Smooth muscle cell (in vitro differentiated cells): ENCODE measurements at regions not wholly inside any gene's neighbourhood (a gene's known extent, or its start where the extent isn't known, plus 50 kb on each side); places are given as distances from the start of the nearest gene placed in this dataset.

Experiments used
- DNase-seq: peaks from one replicate; lab custom pipeline; 2025; ENCODE audit not compliant: unreplicated experiment; lab: John Stamatoyannopoulos, UW
- H2AFZ ChIP-seq: fragments of 200-600 bp; sonication (generic); 2 replicates; pipeline ENCODE4 v1.6.0; 2016; ENCODE audit warnings: antibody characterized with exemption, low read depth, mild to moderate bottlenecking
- H3F3A ChIP-seq: fragments of 200-600 bp; sonication (generic); 2 replicates; pipeline ENCODE4 v1.6.0; 2017; ENCODE audit warnings: antibody characterized with exemption, low read depth
- H3K27ac ChIP-seq: fragments of 200-600 bp; sonication (generic); 2 replicates; pipeline ENCODE4 v1.5.1; 2016; ENCODE audit warnings: low read depth, mild to moderate bottlenecking
- H3K27me3 ChIP-seq: fragments of 200-600 bp; sonication (generic); 2 replicates; pipeline ENCODE4 v1.6.1; 2016; ENCODE audit warnings: low read depth, mild to moderate bottlenecking
- H3K36me3 ChIP-seq: fragments of 200-600 bp; sonication (generic); 2 replicates; pipeline ENCODE4 v1.5.1; 2016; ENCODE audit warnings: low read depth
- H3K4me1 ChIP-seq: fragments of 200-600 bp; sonication (generic); 2 replicates; pipeline ENCODE4 v1.5.1; 2016; ENCODE audit warnings: low read depth
- H3K4me2 ChIP-seq: fragments of 200-600 bp; sonication (generic); 2 replicates; pipeline ENCODE4 v1.6.0; 2016; ENCODE audit warnings: mild to moderate bottlenecking
- H3K4me3 ChIP-seq: fragments of 200-600 bp; sonication (generic); 2 replicates; pipeline ENCODE4 v1.5.1; 2016; ENCODE audit warnings: mild to moderate bottlenecking
- H3K79me2 ChIP-seq: fragments of 200-600 bp; sonication (generic); 2 replicates; pipeline ENCODE4 v1.6.0; 2016; ENCODE audit warnings: low read depth, mild to moderate bottlenecking
- H3K9ac ChIP-seq: fragments of 200-600 bp; sonication (generic); 2 replicates; pipeline ENCODE4 v1.6.0; 2016; ENCODE audit warnings: low read depth
- H3K9me3 ChIP-seq: fragments of 200-600 bp; sonication (generic); replicated peaks from 2 replicates; pipeline ENCODE4 v1.5.1; 2016; ENCODE audit warnings: low read depth
- H4K20me1 ChIP-seq: fragments of 200-600 bp; sonication (generic); 2 replicates; pipeline ENCODE4 v1.6.0; 2016; ENCODE audit warnings: low read depth
- CTCF ChIP-seq: fragments of 200-600 bp; sonication (generic); IDR thresholded peaks from 2 replicates; pipeline ENCODE4 v1.5.1; 2017; ENCODE audit warnings: borderline replicate concordance, mild to moderate bottlenecking, antibody characterized with exemption; ENCODE audit not compliant: insufficient read depth, poor library complexity, severe bottlenecking
- WGBS: methylation state at CpG from one replicate; pipeline ENCODE4 v1.1.7; 2016; ENCODE audit warnings: low lambda C conversion rate; 5-methylcytosine and 5-hydroxymethylcytosine counted together

GRCh38 chr7:91518058-91518457 lies 253.8 kb downstream of the FZD1 start:
- Histone ChIP-seq H3K9ac (no peak overlapping the region), H3K27me3 (no peaks in the 10 kb centered on the region), H3K4me1 (peaks cover 16% of the 10 kb centered on the region), H3K4me2 (no peak overlapping the region), H3K27ac (no peak overlapping the region), H3K79me2 (no peaks in the 10 kb centered on the region), H2AFZ (no peak overlapping the region), H3F3A (no peaks in the 10 kb centered on the region), H3K9me3 (no peaks in the 10 kb centered on the region), H3K4me3 (no peak overlapping the region), H4K20me1 (no peaks in the 10 kb centered on the region), H3K36me3 (no peaks in the 10 kb centered on the region)
- no peak for DNase-seq
- no peak for TF ChIP-seq CTCF
- 92% methylated on average over 1 of the region's 1 CpG for WGBS

- Histone ChIP-seq H4K20me1 (no peaks in the 10 kb centered on the region), H3K27ac (peak overlapping the region; percentile 36), H3K36me3 (no peaks in the 10 kb centered on the region), H3K9me3 (no peaks in the 10 kb centered on the region), H2AFZ (no peak overlapping the region), H3K79me2 (no peaks in the 10 kb centered on the region), H3K4me1 (peaks cover 16% of the 10 kb centered on the region), H3K4me2 (peak overlapping the region; percentile 25), H3K9ac (no peak overlapping the region), H3F3A (no peaks in the 10 kb centered on the region), H3K4me3 (no peak overlapping the region), H3K27me3 (no peaks in the 10 kb centered on the region)
- WGBS = 38% methylated on average over 8 of the region's 8 CpGs
- TF ChIP-seq CTCF = no peak
- DNase-seq = no peak
Observed at GRCh38 chr7:91519241-91520158, 255.3 kb downstream of the FZD1 start.

GRCh38 chr7:91520645-91521044 lies 256.4 kb downstream of the FZD1 start:
- no peak for DNase-seq
- Histone ChIP-seq H3K27ac (no peak overlapping the region), H3K4me1 (peaks cover 16% of the 10 kb centered on the region), H3K4me2 (peak overlapping the region; percentile 25), H3K9me3 (no peaks in the 10 kb centered on the region), H2AFZ (no peak overlapping the region), H3K79me2 (no peaks in the 10 kb centered on the region), H3K36me3 (no peaks in the 10 kb centered on the region), H3K27me3 (no peaks in the 10 kb centered on the region), H3K4me3 (no peak overlapping the region), H4K20me1 (no peaks in the 10 kb centered on the region), H3K9ac (no peak overlapping the region), H3F3A (no peaks in the 10 kb centered on the region)
- no peak for TF ChIP-seq CTCF
- 59% methylated on average over 1 of the region's 1 CpG for WGBS

GRCh38 chr7:91526404-91526803 lies 262.2 kb downstream of the FZD1 start:
- Histone ChIP-seq H3K36me3 (no peaks in the 10 kb centered on the region), H3K4me3 (no peak overlapping the region), H3K27me3 (no peaks in the 10 kb centered on the region), H3K79me2 (no peaks in the 10 kb centered on the region), H3K27ac (no peak overlapping the region), H3K9me3 (no peaks in the 10 kb centered on the region), H3K9ac (no peak overlapping the region), H3F3A (no peaks in the 10 kb centered on the region), H3K4me1 (no peaks in the 10 kb centered on the region), H4K20me1 (no peaks in the 10 kb centered on the region), H3K4me2 (no peak overlapping the region), H2AFZ (no peak overlapping the region)
- DNase-seq = no peak
- no peak for TF ChIP-seq CTCF
